CD4-positive, alpha-beta T cell treated with Interleukin-6 at 100 ng/mL for 8 hours (primary cell): ENCODE measurements at regions not wholly inside any gene's neighbourhood (a gene's known extent, or its start where the extent isn't known, plus 50 kb on each side); places are given as distances from the start of the nearest gene placed in this dataset.

Experiments used
- DNase-seq: peaks from one replicate; pipeline ENCODE4 v3.0.0-alpha.2; 2020; ENCODE audit warnings: mixed read lengths, low spot score

DNA sequence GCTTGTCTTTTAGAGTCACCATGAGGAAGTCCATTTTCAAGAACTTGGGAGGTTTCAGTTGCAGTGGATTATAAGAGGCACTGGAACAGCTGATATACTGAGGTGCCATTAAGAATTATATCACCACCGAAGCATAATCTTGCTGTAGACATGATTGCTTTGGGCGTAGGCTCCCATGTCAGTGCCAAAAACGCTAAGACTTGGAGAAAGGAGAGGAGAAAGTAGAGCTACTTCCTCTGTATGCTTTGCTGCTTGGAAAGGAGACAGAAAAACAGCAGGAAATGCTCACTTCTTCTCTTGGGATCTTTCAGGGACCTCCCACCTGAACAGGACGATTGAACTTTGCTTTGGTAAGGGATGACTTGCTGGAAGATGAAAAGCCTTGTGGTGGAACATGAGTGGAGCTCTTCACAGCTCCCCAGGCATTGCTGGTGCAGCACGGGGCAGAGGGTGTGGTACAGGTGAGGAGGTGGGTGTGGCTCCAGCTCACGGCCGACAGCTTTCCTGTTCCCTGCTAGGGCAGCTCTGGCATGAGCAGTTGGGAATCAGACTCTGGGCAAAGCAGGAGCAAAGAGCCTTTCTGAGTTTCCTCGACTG is 190.4 kb upstream of the JAG1 start:
- DNase-seq: no peak

DNA sequence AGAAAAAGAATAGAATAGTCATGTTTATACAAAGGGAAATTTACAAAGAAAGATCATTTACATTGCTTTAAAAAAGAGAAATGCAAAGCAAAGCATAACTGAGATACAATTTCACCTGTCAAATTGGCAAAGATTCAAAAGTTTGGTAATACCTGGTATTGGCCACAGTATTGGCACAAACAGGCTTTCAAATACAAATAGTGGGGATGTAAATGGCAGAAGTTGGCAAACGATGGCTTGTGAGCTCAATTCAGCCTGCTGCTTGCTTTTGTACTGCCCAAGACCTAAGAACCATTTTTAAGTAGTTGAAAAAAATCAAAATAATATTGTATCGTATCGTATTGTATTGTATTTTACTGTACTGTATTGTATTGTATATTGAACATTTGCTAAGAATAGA is 194.5 kb upstream of the JAG1 start:
- DNase-seq: no peak

DNA sequence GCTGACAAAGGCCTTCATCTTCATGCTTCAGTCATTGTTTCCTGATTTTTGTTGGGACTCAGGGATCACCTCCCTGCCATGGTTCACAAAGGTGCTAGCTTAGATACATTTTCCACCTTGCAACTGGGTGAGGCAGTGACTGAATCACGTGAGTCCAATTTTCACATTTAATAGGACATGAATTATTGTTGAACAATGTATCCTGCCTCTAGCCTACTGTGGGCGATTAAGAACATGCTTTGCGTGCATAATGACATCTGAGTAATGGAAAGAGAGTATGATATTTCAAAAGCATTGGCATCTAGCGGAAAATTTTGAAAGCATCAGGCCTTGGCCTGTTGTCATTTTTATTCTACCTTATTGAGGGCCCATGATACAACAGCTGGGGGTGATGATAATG is 199.2 kb upstream of the JAG1 start:
- DNase-seq: no peak

DNA sequence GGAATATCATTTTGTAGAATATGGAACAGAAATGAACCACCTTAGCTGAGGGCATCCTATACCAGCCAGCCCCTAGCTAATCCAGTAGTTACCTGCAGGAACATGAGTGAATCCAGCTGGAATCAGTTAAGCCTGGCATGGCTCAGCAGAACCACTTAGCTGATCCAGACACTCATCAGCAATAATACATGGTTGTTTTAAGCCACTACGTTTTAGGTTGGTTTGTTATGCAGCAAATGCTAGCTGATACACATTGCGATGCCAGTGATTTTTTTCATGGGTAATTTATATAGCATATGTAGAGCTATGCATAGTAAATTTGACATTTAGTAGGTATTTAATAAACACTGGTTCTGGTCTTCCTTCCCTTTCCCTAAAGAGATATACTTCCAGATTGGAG is 201.9 kb upstream of the JAG1 start:
- no peak for DNase-seq

DNA sequence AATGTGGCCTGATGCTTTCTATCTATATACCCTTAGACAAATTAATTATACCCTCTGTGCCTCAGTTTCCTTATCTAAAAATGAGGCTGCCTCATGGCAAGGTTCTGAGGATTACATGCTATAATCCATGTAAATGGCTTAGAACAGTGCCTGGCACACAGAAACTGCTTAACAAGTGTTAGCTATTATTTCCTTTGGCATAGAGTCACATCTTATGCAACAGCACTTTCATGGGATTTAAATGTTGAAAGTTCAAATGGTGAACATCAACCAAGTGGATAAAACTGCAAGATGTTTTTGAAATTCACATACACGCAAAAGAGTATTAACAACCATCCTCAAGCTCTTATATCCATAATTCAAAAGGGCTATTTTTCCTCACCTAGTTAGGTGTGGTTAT is 202.8 kb upstream of the JAG1 start:
- no peak for DNase-seq

DNA sequence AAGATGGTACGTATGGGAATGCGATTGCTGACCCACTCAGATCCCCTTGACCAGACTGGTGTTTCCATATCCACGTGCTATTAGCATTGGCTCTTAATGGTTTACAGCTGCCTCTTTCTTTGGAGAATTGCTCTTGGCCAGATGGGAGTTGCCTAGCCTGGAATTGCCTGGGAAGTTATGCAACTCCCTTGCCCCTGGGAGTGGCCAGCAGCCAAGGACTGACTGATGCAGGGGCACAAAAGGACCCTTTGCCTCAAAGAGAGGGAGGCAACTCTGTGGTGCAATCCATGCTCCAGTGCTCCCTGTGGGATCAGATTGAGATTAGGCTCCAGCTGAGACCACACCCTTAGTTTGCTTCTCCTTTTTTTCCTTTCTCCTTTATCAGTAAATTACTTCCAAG is 203.5 kb upstream of the JAG1 start:
- no peak for DNase-seq

DNA sequence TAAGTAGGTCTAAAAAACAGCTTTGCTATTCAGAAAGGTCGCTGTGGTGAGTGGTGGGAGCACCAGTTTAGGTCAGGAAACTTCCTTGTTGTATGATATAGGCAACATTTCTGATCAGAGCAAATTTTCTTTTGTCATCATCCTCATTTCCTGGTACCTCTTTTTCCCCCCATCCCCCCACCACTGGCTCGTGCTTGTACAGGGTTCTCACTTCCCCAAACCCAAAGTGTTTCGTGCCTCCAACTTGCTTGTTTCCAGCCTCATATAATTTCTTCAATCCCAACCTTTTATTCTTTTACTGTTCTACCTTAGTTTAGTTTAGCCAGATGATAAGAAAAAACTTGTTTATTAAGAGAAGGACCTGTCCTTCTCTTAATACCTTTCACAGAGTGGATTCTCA is 209.4 kb upstream of the JAG1 start:
- no peak for DNase-seq

DNA sequence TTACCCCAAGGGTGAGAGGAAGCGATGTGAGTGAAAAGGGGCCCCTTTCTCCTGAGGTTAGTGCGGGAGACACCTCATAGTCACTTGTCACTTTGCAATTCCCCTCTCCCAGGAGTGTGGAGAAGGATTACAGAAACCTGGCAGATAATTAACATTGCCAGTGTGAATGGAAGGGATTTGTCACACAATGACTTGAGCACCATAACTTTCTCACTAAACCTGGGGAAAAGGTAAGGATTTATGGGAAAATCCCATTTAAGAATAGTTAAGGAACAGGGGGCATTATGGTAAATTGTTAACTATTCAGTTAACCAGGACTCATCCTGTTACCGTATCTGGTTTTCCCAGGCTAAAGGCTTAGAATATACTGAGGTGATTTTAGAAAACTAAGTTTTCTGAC is 219.5 kb upstream of the JAG1 start:
- no peak for DNase-seq

DNA sequence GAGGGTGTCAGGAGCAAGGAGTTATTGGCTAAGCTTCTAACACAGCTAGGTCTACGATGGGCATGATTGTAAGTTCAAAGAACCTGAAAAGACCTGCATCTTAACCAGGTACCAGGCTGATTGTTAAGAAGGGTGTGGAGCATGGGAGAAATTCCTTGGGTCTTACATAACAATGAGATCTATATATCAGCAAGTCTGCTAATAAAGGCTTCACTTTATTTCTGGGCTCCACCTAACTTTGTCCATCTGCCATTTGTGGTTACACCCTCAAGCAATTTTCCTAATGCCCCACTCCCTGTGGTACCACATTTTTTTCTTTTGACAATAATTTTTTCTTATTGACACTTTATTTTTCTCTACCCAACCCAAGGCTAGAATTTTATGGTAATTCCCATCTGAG is 223.5 kb upstream of the JAG1 start:
- DNase-seq: no peak

DNA sequence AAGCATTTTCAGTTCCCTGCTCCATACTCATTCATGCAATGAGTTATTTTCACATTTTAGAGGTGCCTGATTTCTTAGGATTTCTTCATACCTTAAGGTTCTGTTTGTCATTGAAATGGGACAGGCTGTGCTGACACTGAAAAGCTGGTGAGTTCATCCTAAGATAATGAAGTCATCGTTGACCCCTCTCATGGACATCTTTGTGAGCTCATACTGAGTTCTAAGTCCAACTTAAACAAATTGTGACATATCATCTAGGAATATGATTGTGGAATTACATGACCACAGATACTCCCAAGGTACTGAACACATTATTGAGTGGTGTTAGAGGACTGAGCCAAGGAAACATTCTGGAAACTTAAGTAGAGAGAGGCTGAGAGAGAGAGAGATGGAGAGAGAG is 224.8 kb upstream of the JAG1 start:
- DNase-seq: no peak

DNA sequence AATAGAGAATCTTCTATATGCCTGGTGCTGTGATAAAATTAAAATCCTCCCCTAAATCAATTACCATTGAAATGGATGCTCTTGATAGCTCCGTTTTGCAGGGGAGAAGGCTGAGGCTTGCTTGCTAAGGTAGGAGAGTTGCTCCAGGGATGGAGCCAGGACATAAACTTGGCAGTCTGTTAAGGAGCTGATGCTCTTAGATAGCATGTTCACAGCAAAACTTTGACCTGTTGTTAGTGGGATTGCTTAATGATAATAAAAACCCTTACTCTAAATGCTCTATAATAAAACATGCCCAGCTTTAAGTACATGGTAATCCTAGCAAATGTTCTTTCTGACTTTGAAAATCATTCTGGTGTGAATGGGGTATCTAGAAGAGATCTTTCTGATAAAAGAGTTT is 228.4 kb upstream of the JAG1 start:
- DNase-seq: no peak

DNA sequence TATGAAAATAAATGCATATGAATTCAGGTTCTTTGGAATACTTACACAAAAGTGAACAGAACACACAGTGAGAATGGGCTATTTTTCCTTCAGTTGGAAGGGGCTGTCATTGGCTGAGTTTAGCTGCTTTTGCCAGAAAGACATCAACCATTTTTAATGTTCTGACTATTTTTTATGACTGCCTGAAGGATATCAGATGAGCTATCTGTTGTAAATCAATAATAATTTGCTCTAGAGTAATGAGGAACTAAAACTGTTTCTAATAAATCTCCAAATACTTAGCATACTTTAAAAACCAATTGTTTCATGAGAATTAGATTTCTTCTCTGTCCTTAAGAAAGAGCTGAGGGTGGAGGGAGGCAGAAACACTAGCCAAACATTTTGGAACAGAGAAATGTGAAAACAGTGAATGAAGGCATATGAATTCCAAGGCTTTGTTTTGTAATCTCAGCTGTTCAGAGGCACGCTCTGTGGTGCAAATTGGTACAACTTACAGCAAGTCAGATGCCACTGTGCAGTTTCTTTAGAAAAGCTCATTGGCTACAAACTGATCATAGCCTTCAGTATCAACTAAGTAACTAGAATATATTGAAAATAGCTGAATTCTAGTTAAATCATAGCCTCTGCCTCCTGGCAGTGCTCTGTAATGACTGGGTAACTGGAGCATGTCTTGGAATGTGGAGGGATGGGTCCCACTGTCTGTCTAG is 228.9 kb upstream of the JAG1 start:
- no peak for DNase-seq

DNA sequence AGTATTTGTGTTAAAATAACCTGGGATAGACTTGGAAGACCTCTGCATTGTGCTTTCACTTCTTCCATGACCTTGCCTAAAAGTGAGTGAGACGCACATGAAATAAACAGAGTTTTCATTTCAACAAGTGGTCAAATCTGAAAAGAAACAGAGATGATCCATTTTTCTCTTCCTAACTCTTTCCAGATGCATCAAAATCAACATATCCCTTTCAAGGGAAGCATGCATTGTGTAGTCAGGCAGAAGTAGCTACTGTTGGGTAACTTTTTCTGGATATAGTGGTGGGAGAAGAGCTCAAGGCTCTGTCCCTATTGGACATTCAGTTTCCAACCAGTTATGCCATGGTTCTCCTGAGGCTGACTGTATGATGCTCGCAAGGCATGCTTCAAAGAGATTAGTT is 233.0 kb upstream of the JAG1 start:
- no peak for DNase-seq

DNA sequence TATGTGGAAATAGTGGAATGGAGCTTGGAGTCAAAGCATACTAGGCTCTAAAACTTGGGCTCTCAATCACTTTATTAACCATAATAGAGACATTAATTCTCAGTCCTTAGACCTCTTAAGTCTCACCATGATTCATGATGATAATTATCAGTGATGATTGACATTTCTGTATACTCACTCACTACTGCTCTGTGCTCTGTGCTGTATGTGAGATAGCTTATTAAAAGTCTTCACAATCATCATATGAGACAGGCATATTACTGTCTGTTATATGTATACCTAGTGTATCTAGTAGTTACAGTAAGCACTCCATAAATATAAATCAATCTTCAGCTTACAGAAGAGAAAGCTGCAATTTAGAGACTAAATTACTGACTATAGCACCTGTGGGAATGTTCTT is 236.0 kb upstream of the JAG1 start:
- no peak for DNase-seq

DNA sequence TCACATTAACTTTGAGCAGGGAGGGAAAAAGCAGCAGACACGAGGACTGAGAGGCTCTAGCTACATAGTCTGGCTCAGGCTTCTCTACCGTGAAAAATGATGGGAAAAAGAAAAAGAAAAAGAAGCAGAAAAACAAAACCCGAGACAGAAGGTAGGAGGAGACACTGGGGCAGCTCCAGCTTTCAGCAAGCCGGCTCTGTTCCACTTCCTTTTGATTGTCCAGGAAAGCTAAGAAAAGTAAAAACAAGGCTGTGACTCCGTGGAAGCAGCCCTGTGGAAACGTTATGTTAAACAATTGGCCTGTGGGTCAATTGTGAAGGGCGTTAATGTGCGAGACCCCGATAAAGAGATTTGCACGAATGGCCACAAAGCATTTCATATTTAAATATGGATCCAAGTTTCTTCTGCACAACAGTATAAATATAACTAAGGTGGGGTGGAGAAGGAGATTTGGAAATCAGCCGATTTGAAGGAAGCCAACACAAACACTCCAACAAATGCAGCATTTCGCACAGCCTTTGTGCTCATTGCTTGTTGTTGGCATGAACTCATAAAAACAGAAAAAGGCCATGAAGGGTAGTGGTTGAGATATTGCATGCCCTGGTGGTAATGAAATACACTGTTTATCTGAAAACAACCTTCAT is 236.9 kb upstream of the JAG1 start:
- DNase-seq: no peak

DNA sequence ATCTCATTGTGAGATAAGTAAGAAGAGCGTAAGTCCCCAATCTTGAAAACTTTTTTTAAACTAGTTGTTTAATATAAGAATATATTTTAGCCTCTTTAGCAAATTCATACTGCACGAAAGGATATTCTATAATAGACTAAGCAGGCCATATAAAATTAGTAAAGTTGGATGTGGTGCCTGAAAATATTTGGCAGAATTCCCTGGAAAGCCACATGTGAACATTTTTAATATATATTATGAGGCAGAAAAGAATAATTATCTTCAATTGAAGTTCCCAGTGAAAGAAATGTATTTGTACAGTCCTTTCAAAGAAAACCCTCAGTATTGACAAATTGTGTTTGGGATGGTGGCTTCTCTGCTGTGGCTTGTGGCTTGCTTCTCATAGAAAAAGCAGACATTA is 237.5 kb upstream of the JAG1 start:
- DNase-seq: no peak

DNA sequence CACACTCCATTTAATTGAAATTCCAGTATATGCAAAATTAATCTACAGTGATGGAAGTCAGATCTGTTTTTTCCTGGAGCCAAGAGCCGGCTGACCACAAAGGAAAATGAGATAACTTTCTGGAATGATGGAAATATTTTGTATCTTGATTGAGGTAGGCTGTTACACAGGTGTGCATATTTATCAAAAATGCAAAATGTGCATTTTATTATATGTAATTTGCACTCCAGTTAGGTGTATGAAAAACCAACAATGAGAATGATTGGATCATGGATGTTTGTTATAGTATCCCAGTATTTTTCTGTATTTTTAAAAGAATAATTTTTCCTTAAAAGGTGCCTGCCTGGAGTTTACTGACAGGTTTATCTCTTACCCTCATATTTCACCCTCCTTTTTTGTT is 242.0 kb upstream of the JAG1 start:
- DNase-seq: no peak

DNA sequence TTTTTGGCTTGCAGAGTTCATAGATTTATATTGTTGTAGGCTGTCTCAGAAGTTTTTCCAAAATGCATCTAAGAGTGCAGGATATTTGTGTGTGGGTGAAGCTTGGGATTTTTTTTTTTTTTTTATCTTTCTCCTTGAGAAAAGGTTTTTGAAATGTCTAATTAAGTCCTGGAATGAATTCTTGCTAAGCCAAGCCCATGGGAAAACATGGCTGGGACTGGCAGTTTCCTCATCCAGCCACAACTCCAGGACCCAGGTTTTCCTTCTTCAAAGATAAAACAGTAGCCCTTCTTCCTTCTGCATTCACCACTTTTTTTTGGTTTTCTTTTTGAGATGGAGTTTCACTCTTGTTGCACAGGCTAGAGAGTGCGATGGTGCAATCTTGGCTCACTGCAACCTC is 242.5 kb upstream of the JAG1 start:
- no peak for DNase-seq

DNA sequence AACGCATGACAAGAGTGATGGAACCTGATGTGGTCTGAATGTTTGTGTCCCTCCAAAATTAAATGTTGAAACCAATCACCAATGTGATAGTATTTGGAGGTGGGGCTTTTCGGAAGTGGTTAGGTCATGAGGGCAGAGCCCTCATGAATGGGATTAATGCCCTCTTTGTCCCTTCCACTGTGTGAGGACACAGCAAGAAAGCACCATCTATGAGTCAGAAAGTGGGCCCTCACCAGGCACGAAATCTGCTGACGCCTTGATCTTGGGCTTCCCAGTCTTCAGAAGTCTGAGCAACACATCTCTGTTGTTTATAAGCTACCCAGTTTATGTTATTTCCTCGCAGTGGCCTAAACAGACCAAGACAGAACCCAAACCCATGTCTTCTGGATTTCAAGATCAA is 244.0 kb upstream of the JAG1 start:
- DNase-seq: no peak

DNA sequence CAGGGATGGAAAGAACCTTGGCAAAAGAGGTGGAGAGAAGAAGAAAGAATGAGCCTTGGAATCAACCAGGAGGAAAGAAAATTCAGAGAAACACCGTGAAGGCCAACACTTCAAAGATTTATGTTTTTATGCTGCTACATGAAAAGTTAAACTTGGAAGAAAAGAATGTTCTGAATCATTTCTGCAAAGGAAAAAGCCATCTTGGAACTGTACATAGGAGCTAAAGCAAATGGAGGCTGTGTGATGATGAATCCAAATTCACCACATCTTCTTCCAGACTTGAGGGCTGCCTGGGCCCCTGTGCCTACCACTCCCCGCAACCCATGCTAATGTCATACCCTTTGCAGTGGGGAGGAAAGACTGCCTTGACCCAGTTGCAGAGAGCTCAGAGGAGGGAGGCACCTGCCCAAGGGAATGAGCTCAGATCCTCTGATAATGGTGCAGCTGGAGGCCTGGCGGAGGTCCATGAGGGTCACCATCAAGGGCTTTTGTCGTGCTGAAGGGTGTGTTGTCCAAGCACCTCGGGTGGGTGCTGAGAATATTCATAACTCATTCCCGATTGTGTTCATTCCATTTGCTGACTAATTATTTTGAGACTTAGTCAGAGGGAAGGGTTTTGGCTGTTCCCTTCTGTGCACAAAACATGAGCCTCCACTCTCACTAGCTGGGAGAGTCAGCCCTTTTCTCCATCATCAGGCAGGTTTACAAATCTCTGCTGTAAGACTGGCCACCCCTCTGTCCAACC is 245.8 kb upstream of the JAG1 start:
- no peak for DNase-seq

DNA sequence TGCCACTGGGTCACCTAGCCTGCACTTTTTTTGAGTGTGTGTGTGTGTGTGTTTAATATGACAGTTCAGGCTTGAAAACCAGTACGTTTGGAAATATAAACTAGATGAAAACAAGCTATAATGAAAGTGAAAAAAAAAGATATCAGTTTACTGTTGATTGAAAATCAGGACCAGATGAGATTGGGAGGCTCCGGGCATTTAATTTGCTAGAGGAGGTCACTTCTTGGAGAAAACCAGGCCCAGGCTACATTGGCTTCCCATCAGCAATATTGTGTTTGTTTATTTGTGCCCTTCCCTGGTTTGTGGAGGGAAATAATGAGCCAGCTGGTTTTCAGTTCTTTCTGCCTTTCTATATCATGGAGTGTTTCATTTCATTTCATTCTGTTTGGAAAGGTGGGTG is 246.6 kb upstream of the JAG1 start:
- DNase-seq: no peak

DNA sequence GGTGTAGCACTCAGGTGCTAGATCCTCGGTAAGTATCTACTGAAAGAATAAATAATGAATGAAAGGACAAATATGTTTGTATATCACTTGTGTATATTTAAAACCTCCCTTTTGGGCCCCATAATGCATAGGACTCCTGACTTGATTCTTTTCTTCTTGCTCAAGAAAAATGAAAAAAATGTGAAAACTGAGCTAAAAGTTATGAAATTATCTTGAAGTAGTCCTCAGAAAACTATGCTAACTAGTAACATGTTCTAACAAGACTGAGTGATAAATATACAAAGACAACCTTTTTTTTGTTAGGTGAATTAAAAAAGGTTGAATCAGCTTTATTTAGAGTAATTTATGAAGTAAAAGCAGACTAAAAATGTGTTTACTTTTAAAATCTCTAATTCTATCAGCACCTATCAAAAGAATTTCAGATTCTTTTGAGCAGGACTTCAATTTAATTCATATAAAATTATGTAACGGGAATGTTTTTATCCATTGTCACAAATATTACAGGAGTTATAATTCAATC is 247.8 kb upstream of the JAG1 start:
- DNase-seq: no peak

DNA sequence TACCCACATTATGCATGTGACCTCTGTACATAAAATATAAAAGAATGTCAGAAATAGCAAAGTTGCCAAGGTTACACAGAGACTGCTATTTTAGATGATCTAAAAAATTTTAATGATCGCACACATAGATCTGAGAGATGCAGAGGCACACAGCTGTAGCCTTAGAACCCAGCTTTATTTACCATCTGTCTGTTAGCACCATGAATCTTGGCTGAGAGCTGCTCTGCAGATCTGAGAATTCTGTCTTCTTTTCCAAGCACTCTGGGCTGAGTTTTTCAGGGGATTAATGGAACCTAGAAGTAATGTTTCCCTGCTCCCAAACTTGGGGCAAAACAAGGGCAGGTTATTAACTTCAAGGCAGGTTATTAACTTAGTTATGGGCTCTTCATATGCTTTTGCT is 248.7 kb upstream of the JAG1 start:
- no peak for DNase-seq
